ENCODE measurements at regions not wholly inside any gene's neighbourhood (a gene's known extent, or its start where the extent isn't known, plus 50 kb on each side); places are given as distances from the start of the nearest gene placed in this dataset.

DNA sequence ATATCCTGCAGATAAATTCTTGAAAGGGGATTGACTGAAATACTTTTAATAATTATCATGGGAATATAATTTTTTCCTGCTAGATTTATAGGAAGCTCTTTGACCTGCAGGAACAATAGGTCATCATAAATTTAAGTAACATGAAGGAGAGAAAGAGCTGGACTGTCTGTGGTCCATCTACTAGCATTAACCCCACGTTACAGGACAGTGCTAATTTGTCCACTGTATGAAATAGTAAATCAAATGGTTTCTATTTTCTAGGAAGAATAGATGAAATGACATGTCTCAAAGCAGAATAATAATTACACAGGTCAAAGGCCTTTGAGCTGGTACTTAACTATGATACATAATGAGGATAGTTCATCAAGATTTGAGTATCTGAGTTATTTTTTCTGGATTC lies 825.4 kb upstream of the CNTN5 start:
- no peak overlapping the region for H2AFZ ChIP-seq (ENCODE audit: low read depth, low read length)
- no peak overlapping the region for H3K4me2 ChIP-seq (ENCODE audit: low read length)
- H3K79me2 ChIP-seq (ENCODE audit: low read length), result no peaks in the 10 kb centered on the region
- H3K27me3 ChIP-seq (ENCODE audit: low read depth, low read length), result no peaks in the 10 kb centered on the region
- no peaks in the 10 kb centered on the region for H3K4me1 ChIP-seq (ENCODE audit: low read length)
- no peaks in the 10 kb centered on the region for H3K9me3 ChIP-seq (ENCODE audit: insufficient read depth, low read length)
- no peak overlapping the region for H3K4me3 ChIP-seq (ENCODE audit: low read length)
- no peaks in the 10 kb centered on the region for H4K20me1 ChIP-seq (ENCODE audit: insufficient read depth, low read length)
- TF ChIP-seq EZH2phosphoT487 (IDR thresholded peaks at IDR 0.05; ENCODE audit: low read depth), result no peak
- TF ChIP-seq CTCF (IDR thresholded peaks at IDR 0.05; ENCODE audit: low read depth, low read length), result no peak
- H3K9ac ChIP-seq (ENCODE audit: low read length), result no peak overlapping the region
- H3K27ac ChIP-seq (ENCODE audit: low read length), result no peak overlapping the region
- no peaks in the 10 kb centered on the region for H3K36me3 ChIP-seq (replicated peaks; ENCODE audit: low read depth, low read length)

- Histone ChIP-seq H3K27ac (ENCODE audit: low read length) (no peak overlapping the region), H3K4me2 (ENCODE audit: low read length) (no peak overlapping the region), H3K4me3 (ENCODE audit: low read length) (no peak overlapping the region), H3K9ac (ENCODE audit: low read length) (no peak overlapping the region), H4K20me1 (ENCODE audit: insufficient read depth, low read length) (no peaks in the 10 kb centered on the region), H2AFZ (ENCODE audit: low read depth, low read length) (no peak overlapping the region), H3K4me1 (ENCODE audit: low read length) (no peaks in the 10 kb centered on the region), H3K27me3 (ENCODE audit: low read depth, low read length) (no peaks in the 10 kb centered on the region), H3K9me3 (ENCODE audit: insufficient read depth, low read length) (no peaks in the 10 kb centered on the region), H3K79me2 (ENCODE audit: low read length) (no peaks in the 10 kb centered on the region), H3K36me3 (replicated peaks; ENCODE audit: low read depth, low read length) (no peaks in the 10 kb centered on the region)
- TF ChIP-seq EZH2phosphoT487 (IDR thresholded peaks at IDR 0.05; ENCODE audit: low read depth) (no peak), CTCF (IDR thresholded peaks at IDR 0.05; ENCODE audit: low read depth, low read length) (no peak)
Measured at GRCh38 chr11:98207086-98207485, 813.7 kb upstream of the CNTN5 start.

GRCh38 chr11:98227278-98227677 lies 793.5 kb upstream of the CNTN5 start:
- no peaks in the 10 kb centered on the region for H3K79me2 ChIP-seq (ENCODE audit: low read length)
- no peak overlapping the region for H3K4me3 ChIP-seq (ENCODE audit: low read length)
- TF ChIP-seq CTCF (IDR thresholded peaks at IDR 0.05; ENCODE audit: low read depth, low read length) (no peak), EZH2phosphoT487 (IDR thresholded peaks at IDR 0.05; ENCODE audit: low read depth) (no peak)
- H3K4me1 ChIP-seq (ENCODE audit: low read length), result no peaks in the 10 kb centered on the region
- no peaks in the 10 kb centered on the region for H3K27me3 ChIP-seq (ENCODE audit: low read depth, low read length)
- no peaks in the 10 kb centered on the region for H3K36me3 ChIP-seq (replicated peaks; ENCODE audit: low read depth, low read length)
- H3K27ac ChIP-seq (ENCODE audit: low read length), result no peak overlapping the region
- no peak overlapping the region for H3K4me2 ChIP-seq (ENCODE audit: low read length)
- H2AFZ ChIP-seq (ENCODE audit: low read depth, low read length), result no peak overlapping the region
- no peaks in the 10 kb centered on the region for H3K9me3 ChIP-seq (ENCODE audit: insufficient read depth, low read length)
- H3K9ac ChIP-seq (ENCODE audit: low read length), result no peak overlapping the region
- no peaks in the 10 kb centered on the region for H4K20me1 ChIP-seq (ENCODE audit: insufficient read depth, low read length)

GRCh38 chr11:98230678-98231077 lies 790.1 kb upstream of the CNTN5 start:
- H3K9me3 ChIP-seq (ENCODE audit: insufficient read depth, low read length), result no peaks in the 10 kb centered on the region
- H3K4me2 ChIP-seq (ENCODE audit: low read length), result no peak overlapping the region
- no peak overlapping the region for H3K27ac ChIP-seq (ENCODE audit: low read length)
- H3K4me1 ChIP-seq (ENCODE audit: low read length), result no peaks in the 10 kb centered on the region
- H3K4me3 ChIP-seq (ENCODE audit: low read length), result no peak overlapping the region
- TF ChIP-seq CTCF (IDR thresholded peaks at IDR 0.05; ENCODE audit: low read depth, low read length), result no peak
- no peak for TF ChIP-seq EZH2phosphoT487 (IDR thresholded peaks at IDR 0.05; ENCODE audit: low read depth)
- no peaks in the 10 kb centered on the region for H4K20me1 ChIP-seq (ENCODE audit: insufficient read depth, low read length)
- no peak overlapping the region for H3K9ac ChIP-seq (ENCODE audit: low read length)
- H3K27me3 ChIP-seq (ENCODE audit: low read depth, low read length), result no peaks in the 10 kb centered on the region
- no peak overlapping the region for H2AFZ ChIP-seq (ENCODE audit: low read depth, low read length)
- no peaks in the 10 kb centered on the region for H3K79me2 ChIP-seq (ENCODE audit: low read length)
- H3K36me3 ChIP-seq (replicated peaks; ENCODE audit: low read depth, low read length), result no peaks in the 10 kb centered on the region

All from OCI-LY3 (cell line).